Smooth muscle cell (in vitro differentiated cells): ENCODE measurements at regions not wholly inside any gene's neighbourhood (a gene's known extent, or its start where the extent isn't known, plus 50 kb on each side); places are given as distances from the start of the nearest gene placed in this dataset.

ENCODE experiments used
- DNase-seq: peaks from one replicate; lab custom pipeline; 2025; ENCODE audit not compliant: unreplicated experiment; lab: John Stamatoyannopoulos, UW
- H2AFZ ChIP-seq: fragments of 200-600 bp; sonication (generic); 2 replicates; pipeline ENCODE4 v1.6.0; 2016; ENCODE audit warnings: antibody characterized with exemption, low read depth, mild to moderate bottlenecking
- H3F3A ChIP-seq: fragments of 200-600 bp; sonication (generic); 2 replicates; pipeline ENCODE4 v1.6.0; 2017; ENCODE audit warnings: antibody characterized with exemption, low read depth
- H3K27ac ChIP-seq: fragments of 200-600 bp; sonication (generic); 2 replicates; pipeline ENCODE4 v1.5.1; 2016; ENCODE audit warnings: low read depth, mild to moderate bottlenecking
- H3K27me3 ChIP-seq: fragments of 200-600 bp; sonication (generic); 2 replicates; pipeline ENCODE4 v1.6.1; 2016; ENCODE audit warnings: low read depth, mild to moderate bottlenecking
- H3K36me3 ChIP-seq: fragments of 200-600 bp; sonication (generic); 2 replicates; pipeline ENCODE4 v1.5.1; 2016; ENCODE audit warnings: low read depth
- H3K4me1 ChIP-seq: fragments of 200-600 bp; sonication (generic); 2 replicates; pipeline ENCODE4 v1.5.1; 2016; ENCODE audit warnings: low read depth
- H3K4me2 ChIP-seq: fragments of 200-600 bp; sonication (generic); 2 replicates; pipeline ENCODE4 v1.6.0; 2016; ENCODE audit warnings: mild to moderate bottlenecking
- H3K4me3 ChIP-seq: fragments of 200-600 bp; sonication (generic); 2 replicates; pipeline ENCODE4 v1.5.1; 2016; ENCODE audit warnings: mild to moderate bottlenecking
- H3K79me2 ChIP-seq: fragments of 200-600 bp; sonication (generic); 2 replicates; pipeline ENCODE4 v1.6.0; 2016; ENCODE audit warnings: low read depth, mild to moderate bottlenecking
- H3K9ac ChIP-seq: fragments of 200-600 bp; sonication (generic); 2 replicates; pipeline ENCODE4 v1.6.0; 2016; ENCODE audit warnings: low read depth
- H3K9me3 ChIP-seq: fragments of 200-600 bp; sonication (generic); replicated peaks from 2 replicates; pipeline ENCODE4 v1.5.1; 2016; ENCODE audit warnings: low read depth
- H4K20me1 ChIP-seq: fragments of 200-600 bp; sonication (generic); 2 replicates; pipeline ENCODE4 v1.6.0; 2016; ENCODE audit warnings: low read depth
- CTCF ChIP-seq: fragments of 200-600 bp; sonication (generic); IDR thresholded peaks from 2 replicates; pipeline ENCODE4 v1.5.1; 2017; ENCODE audit warnings: borderline replicate concordance, mild to moderate bottlenecking, antibody characterized with exemption; ENCODE audit not compliant: insufficient read depth, poor library complexity, severe bottlenecking
- WGBS: methylation state at CpG from one replicate; pipeline ENCODE4 v1.1.7; 2016; ENCODE audit warnings: low lambda C conversion rate; 5-methylcytosine and 5-hydroxymethylcytosine counted together

- 94% methylated on average over 2 of the region's 2 CpGs for WGBS
- H3K36me3 ChIP-seq, result no peaks in the 10 kb centered on the region
These were observed 258.9 kb upstream of the PCDH9 start for GRCh38 chr13:67489016-67489415.

GRCh38 chr13:67481445-67481844, 251.3 kb upstream of the PCDH9 start:
- WGBS, result 95% methylated on average over 1 of the region's 1 CpG
- H3K9me3 ChIP-seq, result no peaks in the 10 kb centered on the region
- H3K4me1 ChIP-seq, result no peaks in the 10 kb centered on the region
- H3F3A ChIP-seq, result no peaks in the 10 kb centered on the region
- DNase-seq, result no peak
- H3K4me3 ChIP-seq, result no peak overlapping the region
- H3K36me3 ChIP-seq, result no peaks in the 10 kb centered on the region
- H3K27ac ChIP-seq, result no peak overlapping the region
- H4K20me1 ChIP-seq, result no peaks in the 10 kb centered on the region
- no peaks in the 10 kb centered on the region for H3K79me2 ChIP-seq
- H3K27me3 ChIP-seq, result peaks cover 5% of the 10 kb centered on the region
- H3K9ac ChIP-seq, result no peak overlapping the region
- no peak overlapping the region for H3K4me2 ChIP-seq
- H2AFZ ChIP-seq, result no peak overlapping the region
- TF ChIP-seq CTCF, result no peak

More at GRCh38 chr13:67489016-67489415, 258.9 kb upstream of the PCDH9 start:
- Histone ChIP-seq H3F3A (no peaks in the 10 kb centered on the region), H3K27ac (no peak overlapping the region), H3K9me3 (no peaks in the 10 kb centered on the region), H2AFZ (no peak overlapping the region), H3K4me1 (no peaks in the 10 kb centered on the region), H3K4me2 (no peak overlapping the region), H3K79me2 (no peaks in the 10 kb centered on the region), H3K4me3 (no peak overlapping the region), H3K27me3 (peaks cover 4% of the 10 kb centered on the region), H3K9ac (no peak overlapping the region), H4K20me1 (no peaks in the 10 kb centered on the region)
- no peak for DNase-seq
- no peak for TF ChIP-seq CTCF

DNA sequence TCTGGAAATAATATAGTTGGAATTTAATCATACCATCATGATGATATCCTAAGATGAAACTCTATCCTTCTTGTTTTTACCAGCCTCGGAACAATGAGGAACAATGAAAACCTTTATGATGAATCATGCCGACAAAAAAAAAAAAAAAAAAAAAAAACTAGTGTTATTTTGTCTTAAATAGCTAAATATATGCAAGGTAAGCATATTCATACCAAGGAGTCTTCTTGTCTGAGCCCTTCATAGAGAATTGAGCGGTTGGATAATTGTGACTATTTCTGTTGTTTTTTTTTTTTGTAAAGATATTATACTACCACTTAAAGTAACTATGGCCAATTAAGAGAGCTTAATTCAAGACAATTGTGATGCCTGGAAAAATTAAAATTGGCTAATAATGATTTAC, 244.0 kb upstream of the PCDH9 start:
- Histone ChIP-seq H2AFZ (no peak overlapping the region), H3K27ac (no peak overlapping the region), H3K27me3 (no peaks in the 10 kb centered on the region), H3K36me3 (no peaks in the 10 kb centered on the region), H3K4me3 (no peak overlapping the region), H3K4me2 (no peak overlapping the region), H3K9ac (no peak overlapping the region), H3F3A (no peaks in the 10 kb centered on the region), H3K9me3 (no peaks in the 10 kb centered on the region), H3K79me2 (no peaks in the 10 kb centered on the region), H4K20me1 (no peaks in the 10 kb centered on the region), H3K4me1 (no peaks in the 10 kb centered on the region)
- TF ChIP-seq CTCF, result no peak
- 87% methylated on average over 3 of the region's 3 CpGs for WGBS
- DNase-seq, result no peak

DNA sequence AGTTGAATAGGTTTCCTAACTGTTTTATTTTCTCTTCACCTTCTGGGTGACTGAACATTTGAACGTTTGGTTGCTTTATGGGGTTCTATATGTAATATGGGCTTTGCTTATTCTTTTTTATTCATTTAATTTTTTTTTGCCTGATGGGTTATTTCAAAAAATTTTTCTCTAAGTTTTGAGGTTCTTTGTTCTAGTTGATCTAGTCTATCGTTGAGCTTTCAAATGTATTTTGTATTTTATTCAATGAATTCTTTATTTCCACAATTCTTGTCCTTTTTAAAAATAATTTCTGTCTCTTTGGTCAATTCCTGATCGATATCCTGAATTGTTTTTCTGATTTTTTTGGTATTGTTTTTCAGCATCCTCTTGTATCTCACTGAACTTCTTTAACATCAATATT, 239.5 kb upstream of the PCDH9 start:
- DNase-seq, result no peak
- no peak overlapping the region for H2AFZ ChIP-seq
- no peak overlapping the region for H3K27ac ChIP-seq
- no peaks in the 10 kb centered on the region for H3K27me3 ChIP-seq
- no peaks in the 10 kb centered on the region for H3K79me2 ChIP-seq
- no peaks in the 10 kb centered on the region for H3K36me3 ChIP-seq
- H3K9ac ChIP-seq, result no peak overlapping the region
- no peak for TF ChIP-seq CTCF
- no peaks in the 10 kb centered on the region for H4K20me1 ChIP-seq
- H3K4me1 ChIP-seq, result no peaks in the 10 kb centered on the region
- H3F3A ChIP-seq, result no peaks in the 10 kb centered on the region
- no peak overlapping the region for H3K4me3 ChIP-seq
- H3K4me2 ChIP-seq, result no peak overlapping the region
- H3K9me3 ChIP-seq, result no peaks in the 10 kb centered on the region
- 85% methylated on average over 3 of the region's 3 CpGs for WGBS
